HEK293 (cell line): ENCODE measurements at regions not wholly inside any gene's neighbourhood (a gene's known extent, or its start where the extent isn't known, plus 50 kb on each side); places are given as distances from the start of the nearest gene placed in this dataset.

ENCODE experiments used
- GFI1B ChIP-seq: fragments of 450-650 bp; formaldehyde crosslinking; IDR thresholded peaks from 2 replicates; pipeline ENCODE4 v1.5.1; 2016; ENCODE audit warnings: missing biosample characterization, missing genetic modification characterization
- ZBTB17 ChIP-seq: fragments of 450-650 bp; formaldehyde crosslinking; IDR thresholded peaks from 2 replicates; pipeline ENCODE4 v1.5.1; 2016; ENCODE audit warnings: missing biosample characterization, missing genetic modification characterization
- ZBTB49 ChIP-seq: fragments of 450-650 bp; formaldehyde crosslinking; IDR thresholded peaks from 2 replicates; pipeline ENCODE4 v1.5.1; 2016; ENCODE audit warnings: missing biosample characterization, missing genetic modification characterization, low read depth
- ZNF175 ChIP-seq: fragments of 450-650 bp; formaldehyde crosslinking; IDR thresholded peaks from 2 replicates; pipeline ENCODE4 v1.5.1; 2016; ENCODE audit warnings: missing biosample characterization, missing genetic modification characterization
- ZNF433 ChIP-seq: fragments of 450-650 bp; formaldehyde crosslinking; IDR thresholded peaks from 2 replicates; pipeline ENCODE4 v1.5.1; 2016; ENCODE audit warnings: missing biosample characterization, missing genetic modification characterization, low read depth
- ZNF571 ChIP-seq: fragments of 450-650 bp; formaldehyde crosslinking; IDR thresholded peaks from 2 replicates; pipeline ENCODE4 v1.5.0; 2017; ENCODE audit warnings: missing biosample characterization, missing genetic modification characterization
- ZNF621 ChIP-seq: fragments of 450-650 bp; formaldehyde crosslinking; IDR thresholded peaks from 2 replicates; pipeline ENCODE4 v1.5.1; 2017; ENCODE audit warnings: missing biosample characterization, missing genetic modification characterization

- TF ChIP-seq ZNF571 (tag by site-specific recombination), result no peak
- TF ChIP-seq ZBTB49 (tag by site-specific recombination), result no peak
- TF ChIP-seq ZNF175, result no peak
- TF ChIP-seq ZNF433, result no peak
- TF ChIP-seq ZBTB17 (tag by site-specific recombination), result no peak
- TF ChIP-seq GFI1B, result no peak
- TF ChIP-seq ZNF621 (tag by site-specific recombination), result no peak
These were observed 377.8 kb upstream of the SFSWAP start for GRCh38 chr12:131333136-131333535.
